Stimulated activated CD8-positive, alpha-beta memory T cell treated with anti-CD3 and anti-CD28 coated beads, Interleukin-7, amount 100 ng/mL, for 1 hour (primary cell): ENCODE measurements at regions not wholly inside any gene's neighbourhood (a gene's known extent, or its start where the extent isn't known, plus 50 kb on each side); places are given as distances from the start of the nearest gene placed in this dataset.

ENCODE experiments used
- DNase-seq, 2 donors: peaks; one replicate each; pipeline ENCODE4 v3.0.0-alpha.2; 2020; ENCODE audit warnings: low read depth in 2 of 2

DNA sequence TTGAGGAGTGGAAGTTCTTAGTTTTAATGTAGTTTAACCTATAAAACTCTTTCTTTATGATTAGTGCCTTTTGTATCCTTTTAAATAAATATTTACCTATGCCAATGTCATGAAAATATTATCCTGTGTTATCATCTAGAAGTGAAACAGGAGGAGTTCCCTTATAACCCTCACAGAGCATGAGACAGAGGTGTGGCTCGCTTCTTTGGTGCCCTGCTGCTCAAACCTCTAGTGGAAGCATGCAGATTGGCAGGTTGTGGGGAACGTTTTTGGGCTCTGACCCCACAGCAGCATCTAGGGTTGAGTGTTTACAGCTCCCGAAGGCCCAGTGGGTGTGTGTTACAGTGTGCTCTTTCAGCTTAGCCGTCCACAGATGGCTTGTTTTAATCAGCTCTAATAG, 459.4 kb upstream of the AZI2 start:
- no peak for DNase-seq

DNA sequence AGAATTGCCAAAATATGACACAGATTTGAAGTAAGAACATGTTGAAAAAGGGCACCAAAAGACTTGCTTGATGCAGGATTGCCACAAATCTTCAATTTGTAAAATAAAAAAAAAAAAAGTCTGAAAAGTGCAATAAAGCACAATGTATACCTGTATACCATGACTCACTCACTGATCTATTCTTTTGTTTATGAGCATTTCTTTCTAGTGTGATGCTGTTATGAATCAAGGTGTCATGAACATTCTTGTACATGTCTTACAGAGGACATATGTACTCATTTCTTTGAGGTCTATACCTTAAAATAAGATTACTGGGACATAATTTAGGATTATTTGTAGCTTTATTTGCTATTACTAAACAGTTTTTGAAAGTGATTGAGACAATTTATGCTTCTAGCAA, 464.9 kb upstream of the RBMS3 start:
- DNase-seq, result no peak

GRCh38 chr3:28824316-28824715, 456.6 kb upstream of the RBMS3 start:
- no peak for DNase-seq

DNA sequence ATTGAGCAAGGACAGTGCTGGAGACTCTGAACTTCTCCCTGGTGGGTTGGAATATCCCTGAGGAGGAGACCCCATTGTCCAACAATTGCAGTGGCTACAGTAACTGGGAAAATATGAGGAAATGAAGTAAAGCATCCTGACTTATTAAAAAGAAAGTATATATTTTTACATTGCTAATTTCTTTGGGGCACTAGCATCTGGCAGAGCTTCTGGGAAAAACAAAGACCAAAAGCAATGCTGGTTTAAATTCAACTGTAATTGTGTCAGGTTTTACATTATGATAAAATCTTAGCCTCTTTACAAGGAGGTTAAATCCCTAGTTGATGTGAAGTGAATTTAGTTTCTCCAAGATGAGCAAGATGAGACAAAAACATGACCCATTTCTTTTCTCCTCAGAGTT, 454.0 kb upstream of the RBMS3 start:
- no peak for DNase-seq

DNA sequence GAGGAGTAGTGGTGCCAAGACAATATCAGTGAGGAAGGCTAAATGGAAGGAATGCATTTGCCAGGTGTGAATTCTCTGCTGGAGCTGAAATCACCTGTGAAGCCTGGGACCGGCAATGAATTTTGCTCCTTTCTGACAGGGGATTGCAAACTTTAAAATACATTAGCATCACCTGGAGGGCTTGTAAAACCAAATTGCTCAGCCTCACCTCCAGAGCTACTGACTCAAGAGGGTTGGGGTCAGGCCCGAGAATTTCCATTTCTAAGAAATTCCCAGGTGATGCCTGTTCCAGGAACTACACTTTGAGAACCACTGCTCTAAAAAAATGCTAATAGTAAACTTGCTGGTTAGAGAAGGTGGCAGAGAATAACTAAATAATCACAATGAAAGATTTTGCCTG, 445.6 kb upstream of the RBMS3 start:
- DNase-seq, result no peak

GRCh38 chr3:28835751-28836150, 445.1 kb upstream of the RBMS3 start:
- no peak for DNase-seq

DNA sequence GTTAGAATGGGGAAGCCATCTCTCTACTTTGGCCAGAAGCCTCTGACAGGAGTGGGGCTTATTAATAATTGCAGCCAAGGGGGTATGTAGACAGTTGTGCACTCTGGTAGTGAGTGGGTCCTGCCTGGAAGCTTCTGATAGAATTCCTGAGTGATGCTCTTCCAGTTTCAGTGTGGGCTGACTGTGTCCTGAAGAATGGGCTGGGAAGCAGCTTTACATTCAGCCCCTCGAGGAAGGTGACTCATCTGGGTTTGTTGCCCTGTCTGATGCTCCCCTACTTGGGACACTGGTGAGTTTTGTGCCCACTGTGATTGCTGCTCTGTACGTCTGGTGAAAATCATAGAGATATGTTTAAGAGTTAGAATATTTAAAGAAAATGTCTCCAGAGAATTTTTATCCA, 444.7 kb upstream of the RBMS3 start:
- no peak for DNase-seq

- no peak for DNase-seq
These were observed 439.9 kb upstream of the RBMS3 start for GRCh38 chr3:28840976-28841376.

- no peak for DNase-seq
These were observed 439.4 kb upstream of the RBMS3 start for GRCh38 chr3:28841441-28841840.

GRCh38 chr3:28844298-28845005, 436.4 kb upstream of the RBMS3 start:
- no peak for DNase-seq

- no peak for DNase-seq
These were observed 435.9 kb upstream of the RBMS3 start for GRCh38 chr3:28845006-28845324.

GRCh38 chr3:28846971-28847478, 433.8 kb upstream of the RBMS3 start:
- DNase-seq, result no peak

DNA sequence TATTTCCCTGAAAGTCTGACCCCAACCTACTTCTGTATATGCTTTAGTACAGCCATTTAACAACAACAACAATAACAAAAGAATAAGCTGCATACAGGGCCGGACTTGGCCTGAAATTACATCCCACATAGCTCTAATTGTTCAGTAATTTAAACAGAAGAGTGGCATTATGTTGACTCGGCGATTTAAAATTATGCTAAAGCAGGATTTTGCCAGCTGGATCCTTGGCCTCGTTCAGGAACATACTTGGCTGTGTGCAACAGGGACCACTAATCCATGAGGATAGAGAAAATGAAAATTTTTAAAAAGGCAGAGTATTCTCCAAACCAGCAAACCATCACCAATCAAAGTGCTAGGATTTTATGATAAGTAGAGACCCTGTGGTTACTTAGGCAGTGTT, 433.1 kb upstream of the RBMS3 start:
- DNase-seq, result no peak

GRCh38 chr3:28850186-28850585, 430.7 kb upstream of the RBMS3 start:
- DNase-seq, result no peak

DNA sequence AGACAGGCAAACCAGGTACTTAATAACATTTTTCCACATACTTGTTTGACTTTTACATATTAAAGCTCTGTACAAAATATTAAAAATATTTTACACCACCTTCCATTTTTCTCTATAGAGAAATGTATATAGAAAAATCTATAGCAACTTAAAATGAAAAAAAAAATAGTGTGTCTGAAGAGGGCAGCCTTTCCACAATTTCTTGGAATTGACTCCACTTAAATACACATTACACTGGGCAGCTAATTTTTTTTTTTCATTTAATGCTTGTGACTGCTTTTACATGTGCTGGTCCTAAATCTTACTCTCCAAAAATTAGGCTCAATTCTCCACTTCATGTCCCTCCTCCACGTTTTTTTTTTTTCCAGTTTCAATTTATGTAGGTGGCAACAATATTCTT, 427.0 kb upstream of the RBMS3 start:
- DNase-seq, result no peak

- DNase-seq, result no peak
These were observed 424.1 kb upstream of the RBMS3 start for GRCh38 chr3:28856796-28857195.

GRCh38 chr3:28859897-28860296, 421.0 kb upstream of the RBMS3 start:
- DNase-seq, result no peak

GRCh38 chr3:28860307-28860706, 420.6 kb upstream of the RBMS3 start:
- no peak for DNase-seq

- DNase-seq, result no peak
These were observed 417.7 kb upstream of the RBMS3 start for GRCh38 chr3:28863186-28863585.

GRCh38 chr3:28867836-28868235, 413.0 kb upstream of the RBMS3 start:
- no peak for DNase-seq

DNA sequence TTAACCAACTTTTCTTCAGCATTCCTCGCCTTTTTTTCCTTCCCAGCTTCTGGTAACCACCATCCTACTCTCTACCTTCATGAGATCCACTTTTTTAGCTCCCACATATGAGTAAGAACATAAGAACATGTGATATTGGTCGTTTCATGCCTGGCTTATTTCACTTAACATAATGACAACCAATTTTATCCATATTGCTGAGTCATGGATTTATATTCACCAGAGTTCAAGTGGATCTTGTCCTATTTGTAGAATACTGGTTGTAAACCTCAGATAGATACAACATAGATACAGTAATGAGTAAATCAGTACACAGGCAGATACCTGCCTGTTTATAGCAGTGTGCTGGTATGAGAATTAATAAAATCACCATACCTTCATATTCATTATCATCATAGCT, 412.0 kb upstream of the RBMS3 start:
- DNase-seq, result no peak

- DNase-seq, result no peak
These were observed 403.0 kb upstream of the RBMS3 start for GRCh38 chr3:28877912-28878311.

- no peak for DNase-seq
These were observed 390.5 kb upstream of the RBMS3 start for GRCh38 chr3:28890373-28890772.

- DNase-seq, result no peak
These were observed 389.4 kb upstream of the RBMS3 start for GRCh38 chr3:28891485-28891884.
